ENCODE measurements at regions not wholly inside any gene's neighbourhood (a gene's known extent, or its start where the extent isn't known, plus 50 kb on each side); places are given as distances from the start of the nearest gene placed in this dataset.

DNA sequence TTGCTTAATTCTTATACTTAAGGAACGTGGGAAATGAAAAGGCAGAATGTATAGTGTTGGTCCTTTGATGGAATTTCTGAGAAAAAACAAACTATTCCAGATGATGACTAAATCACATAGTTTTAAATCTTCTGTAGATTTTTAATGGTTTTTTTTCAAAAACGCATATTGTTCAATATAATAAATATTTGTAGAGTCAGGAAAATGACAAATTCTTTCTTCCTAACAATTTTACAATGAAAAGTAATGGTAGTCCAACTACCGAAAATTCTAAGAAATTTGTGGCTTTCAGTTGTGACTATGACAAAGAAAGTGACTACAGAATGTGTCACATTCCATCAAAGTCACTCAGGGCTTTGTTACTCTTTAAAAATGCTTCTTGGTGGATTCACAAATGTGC, 164.8 kb upstream of the PITX2 start (continued):
- TF ChIP-seq, protein P1, sequence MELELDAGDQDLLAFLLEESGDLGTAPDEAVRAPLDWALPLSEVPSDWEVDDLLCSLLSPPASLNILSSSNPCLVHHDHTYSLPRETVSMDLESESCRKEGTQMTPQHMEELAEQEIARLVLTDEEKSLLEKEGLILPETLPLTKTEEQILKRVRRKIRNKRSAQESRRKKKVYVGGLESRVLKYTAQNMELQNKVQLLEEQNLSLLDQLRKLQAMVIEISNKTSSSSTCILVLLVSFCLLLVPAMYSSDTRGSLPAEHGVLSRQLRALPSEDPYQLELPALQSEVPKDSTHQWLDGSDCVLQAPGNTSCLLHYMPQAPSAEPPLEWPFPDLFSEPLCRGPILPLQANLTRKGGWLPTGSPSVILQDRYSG (tag; conservative IDR thresholded peaks at IDR 0.05; ENCODE audit: low read depth): no peak
- TF ChIP-seq SMARCE1 (IDR thresholded peaks at IDR 0.05) (no peak), DMBX1 (CRISPR knock-in tag; IDR thresholded peaks at IDR 0.05; ENCODE audit: borderline replicate concordance) (no peak), KDM4B (IDR thresholded peaks at IDR 0.05; ENCODE audit: borderline replicate concordance in 2 of 2, low read depth in 1 of 2) (no peak), RAD51 (IDR thresholded peaks at IDR 0.05; ENCODE audit: borderline replicate concordance, low read depth) (no peak), ZNF445 (CRISPR knock-in tag; IDR thresholded peaks at IDR 0.05; ENCODE audit: low read depth) (no peak), ZNF586 (CRISPR knock-in tag; conservative IDR thresholded peaks at IDR 0.05) (no peak), ZNF507 (tag; conservative IDR thresholded peaks at IDR 0.05) (no peak)
- TF ChIP-seq, protein P2, sequence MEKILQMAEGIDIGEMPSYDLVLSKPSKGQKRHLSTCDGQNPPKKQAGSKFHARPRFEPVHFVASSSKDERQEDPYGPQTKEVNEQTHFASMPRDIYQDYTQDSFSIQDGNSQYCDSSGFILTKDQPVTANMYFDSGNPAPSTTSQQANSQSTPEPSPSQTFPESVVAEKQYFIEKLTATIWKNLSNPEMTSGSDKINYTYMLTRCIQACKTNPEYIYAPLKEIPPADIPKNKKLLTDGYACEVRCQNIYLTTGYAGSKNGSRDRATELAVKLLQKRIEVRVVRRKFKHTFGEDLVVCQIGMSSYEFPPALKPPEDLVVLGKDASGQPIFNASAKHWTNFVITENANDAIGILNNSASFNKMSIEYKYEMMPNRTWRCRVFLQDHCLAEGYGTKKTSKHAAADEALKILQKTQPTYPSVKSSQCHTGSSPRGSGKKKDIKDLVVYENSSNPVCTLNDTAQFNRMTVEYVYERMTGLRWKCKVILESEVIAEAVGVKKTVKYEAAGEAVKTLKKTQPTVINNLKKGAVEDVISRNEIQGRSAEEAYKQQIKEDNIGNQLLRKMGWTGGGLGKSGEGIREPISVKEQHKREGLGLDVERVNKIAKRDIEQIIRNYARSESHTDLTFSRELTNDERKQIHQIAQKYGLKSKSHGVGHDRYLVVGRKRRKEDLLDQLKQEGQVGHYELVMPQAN (IDR thresholded peaks at IDR 0.05; ENCODE audit: borderline replicate concordance): no peak

DNA sequence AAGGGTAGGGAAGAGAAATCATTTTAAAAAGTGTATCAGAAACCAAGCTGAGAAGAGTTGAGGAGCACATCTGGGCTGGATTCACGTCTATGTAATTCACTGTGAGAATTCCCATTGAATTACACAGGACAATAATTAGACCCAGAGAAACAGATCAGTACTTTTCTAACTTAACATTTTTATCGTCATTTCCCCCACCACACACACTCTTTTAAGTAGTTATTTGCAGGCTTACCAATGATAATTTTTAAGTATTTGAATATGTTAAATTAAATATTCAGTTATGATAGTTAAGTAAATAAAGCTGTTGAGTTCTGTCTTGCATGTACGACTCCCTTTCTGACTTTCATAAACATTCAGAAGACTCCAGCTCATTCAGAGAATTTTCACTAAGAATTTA, 165.4 kb upstream of the PITX2 start:
- in situ Hi-C loops (cut with MboI): no loop called here
- Histone ChIP-seq H3K27ac (ENCODE audit: extremely low read depth, low read depth, low read length) (no peak overlapping the region), H3K9me3 (replicated peaks; ENCODE audit: control insufficient read depth, insufficient read depth, low read depth, low read length) (no peaks in the 10 kb centered on the region), H2AFZ (ENCODE audit: low read depth, low read length) (no peak overlapping the region), H3K4me1 (replicated peaks in 1 of 2; ENCODE audit: control insufficient read depth in 2 of 2, insufficient read depth in 2 of 2, low read length in 2 of 2) (no peaks in the 10 kb centered on the region), H3K4me3 (no peak overlapping the region), H3K9me1 (ENCODE audit: control insufficient read depth, insufficient read depth, low read length) (no peaks in the 10 kb centered on the region), H3K9ac (ENCODE audit: insufficient read depth in 1 of 2, low read depth in 2 of 2, low read length in 2 of 2) (no peak overlapping the region), H3K79me2 (ENCODE audit: control insufficient read depth, insufficient read depth, low read length) (no peaks in the 10 kb centered on the region), H3K4me2 (ENCODE audit: insufficient read depth, low read length) (no peak overlapping the region), H4K20me1 (replicated peaks; ENCODE audit: control insufficient read depth, insufficient read depth, low read length) (no peaks in the 10 kb centered on the region), H3K27me3 (ENCODE audit: control insufficient read depth in 2 of 2, insufficient read depth in 2 of 2, low read length in 2 of 2) (no peaks in the 10 kb centered on the region), H3K36me3 (ENCODE audit: control insufficient read depth, insufficient read depth, low read length) (no peaks in the 10 kb centered on the region)
- ChIA-PET POLR2A (no interaction called here), CTCF (ENCODE audit: low intra/inter-chr PET ratio) (no interaction called here)
- no peak for ATAC-seq
- DNase-seq (ENCODE audit: extremely low read depth in 1 of 4, low spot score in 3 of 4): no peak
- no TSS peak for BruUV-seq (replicated peaks)
- WGBS (ENCODE audit: insufficient coverage, low coverage, missing lambda C conversion rate): 0% methylated on average over 3 of the region's 3 CpGs
- no peak for FAIRE-seq
- intact Hi-C loops (cut with micrococcal nuclease): no loop called here
- no peak for TF ChIP-seq SPI1 (IDR thresholded peaks at IDR 0.05; ENCODE audit: borderline replicate concordance, low read depth, low read length)
- no peak for TF ChIP-seq SP2 (IDR thresholded peaks at IDR 0.05; ENCODE audit: extremely low read depth, low read depth, low read length, poor library complexity, severe bottlenecking)
- no peak for TF ChIP-seq XRCC3 (IDR thresholded peaks at IDR 0.05)
- no peak for TF ChIP-seq ESRRA (IDR thresholded peaks at IDR 0.05; ENCODE audit: borderline replicate concordance, low read depth)
- TF ChIP-seq TFAM (CRISPR knock-in tag; conservative IDR thresholded peaks at IDR 0.05): no peak
- TF ChIP-seq SMARCC2 (IDR thresholded peaks at IDR 0.05; ENCODE audit: low read depth): no peak
- no peak for TF ChIP-seq ARNT (IDR thresholded peaks at IDR 0.05)
- TF ChIP-seq, protein P3, sequence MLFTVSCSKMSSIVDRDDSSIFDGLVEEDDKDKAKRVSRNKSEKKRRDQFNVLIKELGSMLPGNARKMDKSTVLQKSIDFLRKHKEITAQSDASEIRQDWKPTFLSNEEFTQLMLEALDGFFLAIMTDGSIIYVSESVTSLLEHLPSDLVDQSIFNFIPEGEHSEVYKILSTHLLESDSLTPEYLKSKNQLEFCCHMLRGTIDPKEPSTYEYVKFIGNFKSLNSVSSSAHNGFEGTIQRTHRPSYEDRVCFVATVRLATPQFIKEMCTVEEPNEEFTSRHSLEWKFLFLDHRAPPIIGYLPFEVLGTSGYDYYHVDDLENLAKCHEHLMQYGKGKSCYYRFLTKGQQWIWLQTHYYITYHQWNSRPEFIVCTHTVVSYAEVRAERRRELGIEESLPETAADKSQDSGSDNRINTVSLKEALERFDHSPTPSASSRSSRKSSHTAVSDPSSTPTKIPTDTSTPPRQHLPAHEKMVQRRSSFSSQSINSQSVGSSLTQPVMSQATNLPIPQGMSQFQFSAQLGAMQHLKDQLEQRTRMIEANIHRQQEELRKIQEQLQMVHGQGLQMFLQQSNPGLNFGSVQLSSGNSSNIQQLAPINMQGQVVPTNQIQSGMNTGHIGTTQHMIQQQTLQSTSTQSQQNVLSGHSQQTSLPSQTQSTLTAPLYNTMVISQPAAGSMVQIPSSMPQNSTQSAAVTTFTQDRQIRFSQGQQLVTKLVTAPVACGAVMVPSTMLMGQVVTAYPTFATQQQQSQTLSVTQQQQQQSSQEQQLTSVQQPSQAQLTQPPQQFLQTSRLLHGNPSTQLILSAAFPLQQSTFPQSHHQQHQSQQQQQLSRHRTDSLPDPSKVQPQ (CRISPR knock-in tag; IDR thresholded peaks at IDR 0.05; ENCODE audit: borderline replicate concordance): no peak
- TF ChIP-seq ZNF707 (CRISPR knock-in tag; conservative IDR thresholded peaks at IDR 0.05): no peak
- no peak for TF ChIP-seq SUPT5H (IDR thresholded peaks at IDR 0.05)
